Cardiac muscle cell (in vitro differentiated cells and primary cell): ENCODE measurements at regions not wholly inside any gene's neighbourhood (a gene's known extent, or its start where the extent isn't known, plus 50 kb on each side); places are given as distances from the start of the nearest gene placed in this dataset.

Source experiments
- DNase-seq, 2 donors: peaks; one replicate each; pipeline versions ENCODE4 v3.0.0 to v3.0.0-alpha.2; 2010 to 2017; ENCODE audit warnings: low read depth in 1 of 2, low spot score in 1 of 2
- H3K27ac ChIP-seq: fragments of 200-600 bp; sonication (generic); 2 replicates; pipeline ENCODE4 v1.5.1; 2016
- H3K27me3 ChIP-seq: fragments of 200-600 bp; sonication (generic); 2 replicates; pipeline ENCODE4 v1.6.0; 2016; ENCODE audit warnings: control low read depth
- H3K36me3 ChIP-seq: fragments of 200-600 bp; sonication (generic); 2 replicates; pipeline ENCODE4 v1.5.1; 2016; ENCODE audit warnings: control low read depth
- H3K4me1 ChIP-seq: fragments of 200-600 bp; sonication (generic); 2 replicates; pipeline ENCODE4 v1.8.1; 2017; ENCODE audit warnings: low read depth, mild to moderate bottlenecking, mixed run types
- H3K4me3 ChIP-seq: fragments of 200-600 bp; sonication (generic); 2 replicates; pipeline ENCODE4 v1.5.1; 2016; ENCODE audit warnings: mild to moderate bottlenecking
- H3K9me3 ChIP-seq: fragments of 200-600 bp; sonication (generic); 2 replicates; pipeline ENCODE4 v1.5.1; 2017; ENCODE audit warnings: low read depth, mild to moderate bottlenecking, control low read depth
- TF ChIP-seq, protein P1 (sequence below): IDR thresholded peaks from 2 replicates; pipeline ENCODE4 v1.5.1; 2012; ENCODE audit warnings: low read depth, mild to moderate bottlenecking, low read length

GRCh38 chr9:23382418-23382817 lies 443.6 kb downstream of the ELAVL2 start:
- Histone ChIP-seq H3K36me3 (no peaks in the 10 kb centered on the region), H3K27me3 (no peaks in the 10 kb centered on the region), H3K4me1 (no peaks in the 10 kb centered on the region), H3K4me3 (no peak overlapping the region), H3K27ac (no peak overlapping the region), H3K9me3 (no peaks in the 10 kb centered on the region)
- TF ChIP-seq, protein P1, sequence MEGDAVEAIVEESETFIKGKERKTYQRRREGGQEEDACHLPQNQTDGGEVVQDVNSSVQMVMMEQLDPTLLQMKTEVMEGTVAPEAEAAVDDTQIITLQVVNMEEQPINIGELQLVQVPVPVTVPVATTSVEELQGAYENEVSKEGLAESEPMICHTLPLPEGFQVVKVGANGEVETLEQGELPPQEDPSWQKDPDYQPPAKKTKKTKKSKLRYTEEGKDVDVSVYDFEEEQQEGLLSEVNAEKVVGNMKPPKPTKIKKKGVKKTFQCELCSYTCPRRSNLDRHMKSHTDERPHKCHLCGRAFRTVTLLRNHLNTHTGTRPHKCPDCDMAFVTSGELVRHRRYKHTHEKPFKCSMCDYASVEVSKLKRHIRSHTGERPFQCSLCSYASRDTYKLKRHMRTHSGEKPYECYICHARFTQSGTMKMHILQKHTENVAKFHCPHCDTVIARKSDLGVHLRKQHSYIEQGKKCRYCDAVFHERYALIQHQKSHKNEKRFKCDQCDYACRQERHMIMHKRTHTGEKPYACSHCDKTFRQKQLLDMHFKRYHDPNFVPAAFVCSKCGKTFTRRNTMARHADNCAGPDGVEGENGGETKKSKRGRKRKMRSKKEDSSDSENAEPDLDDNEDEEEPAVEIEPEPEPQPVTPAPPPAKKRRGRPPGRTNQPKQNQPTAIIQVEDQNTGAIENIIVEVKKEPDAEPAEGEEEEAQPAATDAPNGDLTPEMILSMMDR, result no peak
- DNase-seq, result no peak

DNA sequence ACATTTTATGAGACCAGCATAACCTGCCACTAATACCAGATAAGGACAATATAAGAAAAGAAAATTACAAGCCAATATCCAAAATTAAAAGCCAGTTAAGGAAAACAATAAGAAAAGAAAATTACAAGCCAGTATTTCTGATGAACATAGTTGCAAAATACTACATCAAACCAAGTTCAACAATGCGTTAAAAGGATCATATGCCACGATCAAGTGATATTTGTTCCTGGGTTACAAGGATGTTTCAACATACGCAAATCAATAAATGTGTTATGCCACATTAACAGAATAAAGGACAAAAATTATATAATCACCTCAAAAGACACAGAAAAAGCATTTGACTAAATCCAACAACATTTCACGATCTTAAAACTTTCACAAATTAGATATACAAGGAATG lies 431.9 kb downstream of the ELAVL2 start:
- no peak for DNase-seq
- H3K27ac ChIP-seq, result no peak overlapping the region
- TF ChIP-seq, protein P1, result no peak
- H3K27me3 ChIP-seq, result no peaks in the 10 kb centered on the region
- H3K4me3 ChIP-seq, result no peak overlapping the region
- H3K9me3 ChIP-seq, result no peaks in the 10 kb centered on the region
- H3K4me1 ChIP-seq, result no peaks in the 10 kb centered on the region
- H3K36me3 ChIP-seq, result no peaks in the 10 kb centered on the region

DNA sequence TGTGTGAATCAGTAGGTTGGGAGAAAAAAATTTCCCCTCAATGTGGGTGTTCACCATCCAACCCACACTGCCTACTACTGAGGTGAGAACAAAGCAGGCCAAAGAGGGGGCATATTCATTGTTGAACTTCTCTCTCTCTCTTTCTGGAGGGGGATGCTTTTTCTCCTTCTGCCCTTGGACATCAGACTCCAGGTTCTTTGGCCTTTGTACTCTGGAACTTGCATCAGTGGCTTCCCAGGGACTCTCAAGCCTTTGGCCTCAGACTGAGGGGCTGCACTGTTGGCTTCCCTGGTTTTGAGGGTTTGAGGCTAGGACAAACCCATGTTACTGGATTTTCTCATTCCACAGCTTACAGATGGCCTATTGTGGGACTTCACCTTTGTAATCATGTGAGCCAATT lies 417.2 kb downstream of the ELAVL2 start:
- H3K27me3 ChIP-seq, result no peaks in the 10 kb centered on the region
- no peak for DNase-seq
- no peaks in the 10 kb centered on the region for H3K4me1 ChIP-seq
- H3K36me3 ChIP-seq, result no peaks in the 10 kb centered on the region
- no peak overlapping the region for H3K4me3 ChIP-seq
- H3K9me3 ChIP-seq, result no peaks in the 10 kb centered on the region
- no peak overlapping the region for H3K27ac ChIP-seq
- TF ChIP-seq, protein P1, result no peak

- no peaks in the 10 kb centered on the region for H3K4me1 ChIP-seq
Observed at GRCh38 chr9:23412046-23412445, 414.0 kb downstream of the ELAVL2 start.

GRCh38 chr9:23412458-23412857 lies 413.6 kb downstream of the ELAVL2 start:
- TF ChIP-seq, protein P1, result no peak
- Histone ChIP-seq H3K4me1 (no peaks in the 10 kb centered on the region), H3K27me3 (no peaks in the 10 kb centered on the region), H3K9me3 (no peaks in the 10 kb centered on the region), H3K36me3 (no peaks in the 10 kb centered on the region), H3K4me3 (no peak overlapping the region), H3K27ac (no peak overlapping the region)
- DNase-seq, result no peak

More at GRCh38 chr9:23412046-23412445, 414.0 kb downstream of the ELAVL2 start:
- H3K4me3 ChIP-seq, result no peak overlapping the region
- no peaks in the 10 kb centered on the region for H3K27me3 ChIP-seq
- H3K9me3 ChIP-seq, result no peaks in the 10 kb centered on the region
- H3K36me3 ChIP-seq, result no peaks in the 10 kb centered on the region
- no peak overlapping the region for H3K27ac ChIP-seq
- no peak for DNase-seq
- TF ChIP-seq, protein P1, result no peak

GRCh38 chr9:23413541-23413940 lies 412.5 kb downstream of the ELAVL2 start:
- no peak overlapping the region for H3K27ac ChIP-seq
- no peak overlapping the region for H3K4me3 ChIP-seq
- DNase-seq, result no peak
- no peaks in the 10 kb centered on the region for H3K4me1 ChIP-seq
- H3K27me3 ChIP-seq, result no peaks in the 10 kb centered on the region
- no peaks in the 10 kb centered on the region for H3K9me3 ChIP-seq
- H3K36me3 ChIP-seq, result no peaks in the 10 kb centered on the region
- TF ChIP-seq, protein P1, result no peak
